Inflammatory macrophage treated with lipopolysaccharide for 1 hour (primary cell): ENCODE measurements at regions not wholly inside any gene's neighbourhood (a gene's known extent, or its start where the extent isn't known, plus 50 kb on each side); places are given as distances from the start of the nearest gene placed in this dataset.
"Not testable (repeated sequence)": the region's sequence is repeated elsewhere in the genome, so short reads cannot be mapped to it uniquely, and the experiment has no call there.

Source experiments
- DNase-seq, 2 donors: peaks; one replicate each; pipeline ENCODE4 v3.0.0-alpha.2; 2020 to 2022

- not testable (repeated sequence) for DNase-seq
Observed at GRCh38 chr22:16911340-16911739, 86.1 kb upstream of the XKR3 start.

GRCh38 chr22:16902051-16902450 lies 76.8 kb upstream of the XKR3 start:
- DNase-seq: peak in 1 of 2 donors; percentile 7

GRCh38 chr22:16901579-16901978 lies 76.4 kb upstream of the XKR3 start:
- peak in 1 of 2 donors; percentile 65 for DNase-seq

DNA sequence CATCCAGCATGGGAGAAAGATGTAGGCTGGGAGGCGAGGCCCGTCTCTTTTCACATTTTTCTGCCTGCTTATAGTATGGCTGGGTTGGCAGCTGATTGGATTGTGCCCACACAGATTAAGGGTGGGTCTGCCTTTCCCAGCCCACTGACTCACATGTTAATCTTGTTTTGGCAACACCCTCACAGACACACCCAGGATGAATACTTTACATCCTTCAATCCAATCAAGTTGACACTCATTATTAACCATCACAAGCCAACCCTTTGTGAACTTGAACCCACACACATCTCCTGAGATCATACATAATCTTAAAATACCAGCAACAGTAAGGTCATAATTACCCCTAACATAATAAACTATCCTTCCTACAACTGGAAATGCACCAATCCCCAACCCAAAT lies 74.1 kb upstream of the XKR3 start:
- DNase-seq: not testable (repeated sequence)

GRCh38 chr22:16897365-16897764 lies 72.2 kb upstream of the XKR3 start:
- not testable (repeated sequence) for DNase-seq

GRCh38 chr22:16891892-16892291 lies 66.7 kb upstream of the XKR3 start:
- DNase-seq: not testable (repeated sequence)

GRCh38 chr22:16876339-16876738 lies 51.1 kb upstream of the XKR3 start:
- not testable (repeated sequence) for DNase-seq
